GM23338 (cell line): ENCODE measurements at regions not wholly inside any gene's neighbourhood (a gene's known extent, or its start where the extent isn't known, plus 50 kb on each side); places are given as distances from the start of the nearest gene placed in this dataset.

Experiments
- ATAC-seq: fragments of 200-7000 bp; cut with Tn5 transposase; 3 replicates; pipeline ENCODE4 v1.9.1; 2020
- DNase-seq: peaks from one replicate; pipeline ENCODE4 v3.0.0-alpha.2; 2015; ENCODE audit warnings: low spot score
- H2AFZ ChIP-seq: fragments of 200-600 bp; sonication (generic); 2 replicates; pipeline ENCODE4 v1.8.0; 2016; ENCODE audit warnings: antibody characterized with exemption, mild to moderate bottlenecking, moderate library complexity
- H3F3A ChIP-seq: fragments of 200-600 bp; sonication (generic); replicated peaks from 2 replicates; pipeline ENCODE4 v1.8.0; 2017; ENCODE audit warnings: antibody characterized with exemption, mixed run types, low read depth
- H3K27ac ChIP-seq: fragments of 200-600 bp; sonication (generic); 2 replicates; pipeline ENCODE4 v1.6.1; 2016; ENCODE audit warnings: low read depth
- H3K27me3 ChIP-seq: fragments of 200-600 bp; sonication (generic); 2 replicates; pipeline ENCODE4 v1.8.0; 2016; ENCODE audit warnings: mild to moderate bottlenecking, mixed run types, moderate library complexity; ENCODE audit not compliant: insufficient read depth
- H3K36me3 ChIP-seq: fragments of 200-600 bp; sonication (generic); 2 replicates; pipeline ENCODE4 v1.8.0; 2016; ENCODE audit warnings: mild to moderate bottlenecking; ENCODE audit not compliant: insufficient read depth
- H3K4me1 ChIP-seq: fragments of 200-600 bp; sonication (generic); 2 replicates; pipeline ENCODE4 v1.8.0; 2016; ENCODE audit warnings: mild to moderate bottlenecking, moderate library complexity; ENCODE audit not compliant: insufficient read depth
- H3K4me2 ChIP-seq: fragments of 200-600 bp; sonication (generic); 2 replicates; pipeline ENCODE4 v1.7.1; 2017; ENCODE audit warnings: mixed run types
- H3K4me3 ChIP-seq: fragments of 200-600 bp; sonication (generic); 2 replicates; pipeline ENCODE4 v1.6.1; 2016; ENCODE audit warnings: mixed run types
- H3K79me2 ChIP-seq: fragments of 200-600 bp; sonication (generic); replicated peaks from 2 replicates; pipeline ENCODE4 v1.8.0; 2017; ENCODE audit warnings: mild to moderate bottlenecking; ENCODE audit not compliant: insufficient read depth
- H3K9me2 ChIP-seq: fragments of 200-600 bp; sonication (generic); 2 replicates; pipeline ENCODE4 v1.8.0; 2017; ENCODE audit not compliant: insufficient read depth
- H4K20me1 ChIP-seq: fragments of 200-600 bp; sonication (generic); replicated peaks from 2 replicates; pipeline ENCODE4 v1.8.0; 2017; ENCODE audit warnings: mild to moderate bottlenecking; ENCODE audit not compliant: insufficient read depth
- H3K27ac Mint-ChIP-seq: 2 replicates; pipeline ENCODE4 v1.8.0; 2020; ENCODE audit warnings: inconsistent platforms, mild to moderate bottlenecking, moderate library complexity, mixed read lengths
- H3K27me3 Mint-ChIP-seq: 3 replicates; pipeline ENCODE4 v1.8.0; 2022; ENCODE audit warnings: low read depth, mild to moderate bottlenecking, moderate library complexity, mixed read lengths, inconsistent platforms; ENCODE audit not compliant: insufficient read depth, poor library complexity
- H3K36me3 Mint-ChIP-seq: 3 replicates; pipeline ENCODE4 v1.8.0; 2021; ENCODE audit warnings: low read depth, mild to moderate bottlenecking, inconsistent platforms, moderate library complexity, mixed read lengths
- H3K4me1 Mint-ChIP-seq: 3 replicates; pipeline ENCODE4 v1.8.0; 2020; ENCODE audit warnings: mild to moderate bottlenecking, inconsistent platforms, mixed read lengths
- H3K4me3 Mint-ChIP-seq: 3 replicates; pipeline ENCODE4 v1.8.0; 2021; ENCODE audit warnings: moderate library complexity, mild to moderate bottlenecking, inconsistent platforms, mixed read lengths
- H3K9me3 Mint-ChIP-seq: 3 replicates; pipeline ENCODE4 v1.8.0; 2020; ENCODE audit warnings: moderate library complexity, mild to moderate bottlenecking, inconsistent platforms, mixed read lengths
- CREB1 ChIP-seq: fragments of 250-450 bp; sonication (Bioruptor Pico); IDR thresholded peaks from 2 replicates; pipeline ENCODE4 v1.5.0; 2020; ENCODE audit warnings: low read depth, mild to moderate bottlenecking, moderate library complexity
- EZH2 ChIP-seq: fragments of 200-600 bp; sonication (generic); IDR thresholded peaks from one replicate; pipeline ENCODE4 v1.8.0; 2017; ENCODE audit warnings: antibody characterized with exemption, mild to moderate bottlenecking, low read depth; ENCODE audit not compliant: unreplicated experiment
- POLR2AphosphoS5 ChIP-seq: IDR thresholded peaks from 2 replicates; pipeline ENCODE4 v1.6.1; 2016; ENCODE audit warnings: antibody characterized with exemption, low read depth
- STAT1 ChIP-seq: IDR thresholded peaks from one replicate; pipeline ENCODE4 v1.6.1; 2016; ENCODE audit warnings: antibody characterized with exemption; ENCODE audit not compliant: unreplicated experiment
- ZNF114 ChIP-seq: fragments of 250-450 bp; sonication (Bioruptor Pico); IDR thresholded peaks from 2 replicates; pipeline ENCODE4 v1.5.0; 2020; ENCODE audit warnings: mild to moderate bottlenecking, moderate library complexity
- TF ChIP-seq, protein P1 (sequence below): fragments of 250-450 bp; sonication (Bioruptor Pico); IDR thresholded peaks from 2 replicates; pipeline ENCODE4 v1.5.0; 2020; ENCODE audit warnings: mild to moderate bottlenecking, moderate library complexity

GRCh38 chr18:29605365-29605764 is 1428.4 kb upstream of the CDH2 start:
- no peak for ATAC-seq
- no peak overlapping the region for H3K27ac Mint-ChIP-seq

DNA sequence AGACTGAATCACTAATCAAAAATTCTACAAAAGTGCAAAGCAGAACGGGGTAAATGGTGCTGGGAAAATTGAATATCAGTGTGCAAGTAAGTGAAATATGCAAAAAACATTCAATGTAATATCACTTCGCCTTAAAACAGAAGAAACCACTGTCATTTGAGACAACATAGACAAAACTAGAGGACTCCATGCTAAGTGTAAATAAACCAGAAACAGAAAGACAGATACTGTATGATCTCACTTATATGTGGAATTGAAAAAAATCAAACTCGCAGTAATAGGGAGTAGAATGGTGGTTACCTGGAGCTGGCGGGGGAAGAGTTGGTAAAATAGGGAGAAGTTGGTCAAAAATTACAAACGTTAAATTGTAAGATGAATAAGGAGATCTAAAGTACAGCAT is 1420.0 kb upstream of the CDH2 start:
- H3K36me3 ChIP-seq: no peaks in the 10 kb centered on the region
- no peak overlapping the region for H3K4me3 ChIP-seq
- ATAC-seq: no peak
- no peaks in the 10 kb centered on the region for H3F3A ChIP-seq
- H3K27ac ChIP-seq: no peak overlapping the region
- H3K4me2 ChIP-seq: no peak overlapping the region
- H3K27me3 Mint-ChIP-seq: no peaks in the 10 kb centered on the region
- H4K20me1 ChIP-seq: no peaks in the 10 kb centered on the region
- no peaks in the 10 kb centered on the region for H3K79me2 ChIP-seq
- H3K9me2 ChIP-seq: no peaks in the 10 kb centered on the region
- peaks cover 6% of the 10 kb centered on the region; the same call in 2 of the 3 replicates for H3K9me3 Mint-ChIP-seq
- H3K4me1 ChIP-seq: no peaks in the 10 kb centered on the region
- H2AFZ ChIP-seq: no peak overlapping the region
- no peak overlapping the region for H3K4me3 Mint-ChIP-seq
- no peaks in the 10 kb centered on the region for H3K36me3 Mint-ChIP-seq
- no peak for DNase-seq
- no peaks in the 10 kb centered on the region for H3K4me1 Mint-ChIP-seq
- H3K27me3 ChIP-seq: no peaks in the 10 kb centered on the region
- no peak overlapping the region for H3K27ac Mint-ChIP-seq
- no peak for TF ChIP-seq EZH2
- TF ChIP-seq CREB1: no peak
- TF ChIP-seq STAT1: no peak
- no peak for TF ChIP-seq POLR2AphosphoS5
- TF ChIP-seq ZNF114 (CRISPR knock-in tag): no peak

More at GRCh38 chr18:29605365-29605764, 1428.4 kb upstream of the CDH2 start:
- Histone ChIP-seq H3K27ac (no peak overlapping the region), H3K4me1 (no peaks in the 10 kb centered on the region), H3F3A (no peaks in the 10 kb centered on the region), H3K36me3 (peaks cover 4% of the 10 kb centered on the region; the same call in 1 of the 2 replicates), H3K4me2 (no peak overlapping the region), H4K20me1 (no peaks in the 10 kb centered on the region), H3K9me2 (peaks cover 4% of the 10 kb centered on the region; the same call in 1 of the 2 replicates), H3K27me3 (no peaks in the 10 kb centered on the region), H3K79me2 (no peaks in the 10 kb centered on the region), H2AFZ (no peak overlapping the region), H3K4me3 (no peak overlapping the region)
- TF ChIP-seq, protein P1, sequence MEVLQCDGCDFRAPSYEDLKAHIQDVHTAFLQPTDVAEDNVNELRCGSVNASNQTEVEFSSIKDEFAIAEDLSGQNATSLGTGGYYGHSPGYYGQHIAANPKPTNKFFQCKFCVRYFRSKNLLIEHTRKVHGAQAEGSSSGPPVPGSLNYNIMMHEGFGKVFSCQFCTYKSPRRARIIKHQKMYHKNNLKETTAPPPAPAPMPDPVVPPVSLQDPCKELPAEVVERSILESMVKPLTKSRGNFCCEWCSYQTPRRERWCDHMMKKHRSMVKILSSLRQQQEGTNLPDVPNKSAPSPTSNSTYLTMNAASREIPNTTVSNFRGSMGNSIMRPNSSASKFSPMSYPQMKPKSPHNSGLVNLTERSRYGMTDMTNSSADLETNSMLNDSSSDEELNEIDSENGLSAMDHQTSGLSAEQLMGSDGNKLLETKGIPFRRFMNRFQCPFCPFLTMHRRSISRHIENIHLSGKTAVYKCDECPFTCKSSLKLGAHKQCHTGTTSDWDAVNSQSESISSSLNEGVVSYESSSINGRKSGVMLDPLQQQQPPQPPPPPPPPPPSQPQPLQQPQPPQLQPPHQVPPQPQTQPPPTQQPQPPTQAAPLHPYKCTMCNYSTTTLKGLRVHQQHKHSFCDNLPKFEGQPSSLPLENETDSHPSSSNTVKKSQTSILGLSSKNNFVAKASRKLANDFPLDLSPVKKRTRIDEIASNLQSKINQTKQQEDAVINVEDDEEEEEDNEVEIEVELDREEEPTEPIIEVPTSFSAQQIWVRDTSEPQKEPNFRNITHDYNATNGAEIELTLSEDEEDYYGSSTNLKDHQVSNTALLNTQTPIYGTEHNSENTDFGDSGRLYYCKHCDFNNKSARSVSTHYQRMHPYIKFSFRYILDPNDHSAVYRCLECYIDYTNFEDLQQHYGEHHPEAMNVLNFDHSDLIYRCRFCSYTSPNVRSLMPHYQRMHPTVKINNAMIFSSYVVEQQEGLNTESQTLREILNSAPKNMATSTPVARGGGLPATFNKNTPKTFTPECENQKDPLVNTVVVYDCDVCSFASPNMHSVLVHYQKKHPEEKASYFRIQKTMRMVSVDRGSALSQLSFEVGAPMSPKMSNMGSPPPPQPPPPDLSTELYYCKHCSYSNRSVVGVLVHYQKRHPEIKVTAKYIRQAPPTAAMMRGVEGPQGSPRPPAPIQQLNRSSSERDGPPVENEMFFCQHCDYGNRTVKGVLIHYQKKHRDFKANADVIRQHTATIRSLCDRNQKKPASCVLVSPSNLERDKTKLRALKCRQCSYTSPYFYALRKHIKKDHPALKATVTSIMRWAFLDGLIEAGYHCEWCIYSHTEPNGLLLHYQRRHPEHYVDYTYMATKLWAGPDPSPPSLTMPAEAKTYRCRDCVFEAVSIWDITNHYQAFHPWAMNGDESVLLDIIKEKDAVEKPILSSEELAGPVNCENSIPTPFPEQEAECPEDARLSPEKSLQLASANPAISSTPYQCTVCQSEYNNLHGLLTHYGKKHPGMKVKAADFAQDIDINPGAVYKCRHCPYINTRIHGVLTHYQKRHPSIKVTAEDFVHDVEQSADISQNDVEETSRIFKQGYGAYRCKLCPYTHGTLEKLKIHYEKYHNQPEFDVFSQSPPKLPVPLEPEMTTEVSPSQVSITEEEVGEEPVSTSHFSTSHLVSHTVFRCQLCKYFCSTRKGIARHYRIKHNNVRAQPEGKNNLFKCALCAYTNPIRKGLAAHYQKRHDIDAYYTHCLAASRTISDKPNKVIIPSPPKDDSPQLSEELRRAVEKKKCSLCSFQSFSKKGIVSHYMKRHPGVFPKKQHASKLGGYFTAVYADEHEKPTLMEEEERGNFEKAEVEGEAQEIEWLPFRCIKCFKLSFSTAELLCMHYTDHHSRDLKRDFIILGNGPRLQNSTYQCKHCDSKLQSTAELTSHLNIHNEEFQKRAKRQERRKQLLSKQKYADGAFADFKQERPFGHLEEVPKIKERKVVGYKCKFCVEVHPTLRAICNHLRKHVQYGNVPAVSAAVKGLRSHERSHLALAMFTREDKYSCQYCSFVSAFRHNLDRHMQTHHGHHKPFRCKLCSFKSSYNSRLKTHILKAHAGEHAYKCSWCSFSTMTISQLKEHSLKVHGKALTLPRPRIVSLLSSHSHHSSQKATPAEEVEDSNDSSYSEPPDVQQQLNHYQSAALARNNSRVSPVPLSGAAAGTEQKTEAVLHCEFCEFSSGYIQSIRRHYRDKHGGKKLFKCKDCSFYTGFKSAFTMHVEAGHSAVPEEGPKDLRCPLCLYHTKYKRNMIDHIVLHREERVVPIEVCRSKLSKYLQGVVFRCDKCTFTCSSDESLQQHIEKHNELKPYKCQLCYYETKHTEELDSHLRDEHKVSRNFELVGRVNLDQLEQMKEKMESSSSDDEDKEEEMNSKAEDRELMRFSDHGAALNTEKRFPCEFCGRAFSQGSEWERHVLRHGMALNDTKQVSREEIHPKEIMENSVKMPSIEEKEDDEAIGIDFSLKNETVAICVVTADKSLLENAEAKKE (CRISPR knock-in tag): no peak
- peaks cover 43% of the 10 kb centered on the region for H3K9me3 Mint-ChIP-seq
- H3K4me1 Mint-ChIP-seq: no peaks in the 10 kb centered on the region
- DNase-seq: no peak
- H3K36me3 Mint-ChIP-seq: peaks cover 30% of the 10 kb centered on the region
- H3K27me3 Mint-ChIP-seq: no peaks in the 10 kb centered on the region
- H3K4me3 Mint-ChIP-seq: no peak overlapping the region
